ENCODE measurements at regions not wholly inside any gene's neighbourhood (a gene's known extent, or its start where the extent isn't known, plus 50 kb on each side); places are given as distances from the start of the nearest gene placed in this dataset.

GRCh38 chr9:134989206-134990065, 71.7 kb upstream of the FCN1 start:
- H3K36me3 Mint-ChIP-seq (ENCODE audit: insufficient read depth, unreplicated experiment), result no peaks in the 10 kb centered on the region

DNA sequence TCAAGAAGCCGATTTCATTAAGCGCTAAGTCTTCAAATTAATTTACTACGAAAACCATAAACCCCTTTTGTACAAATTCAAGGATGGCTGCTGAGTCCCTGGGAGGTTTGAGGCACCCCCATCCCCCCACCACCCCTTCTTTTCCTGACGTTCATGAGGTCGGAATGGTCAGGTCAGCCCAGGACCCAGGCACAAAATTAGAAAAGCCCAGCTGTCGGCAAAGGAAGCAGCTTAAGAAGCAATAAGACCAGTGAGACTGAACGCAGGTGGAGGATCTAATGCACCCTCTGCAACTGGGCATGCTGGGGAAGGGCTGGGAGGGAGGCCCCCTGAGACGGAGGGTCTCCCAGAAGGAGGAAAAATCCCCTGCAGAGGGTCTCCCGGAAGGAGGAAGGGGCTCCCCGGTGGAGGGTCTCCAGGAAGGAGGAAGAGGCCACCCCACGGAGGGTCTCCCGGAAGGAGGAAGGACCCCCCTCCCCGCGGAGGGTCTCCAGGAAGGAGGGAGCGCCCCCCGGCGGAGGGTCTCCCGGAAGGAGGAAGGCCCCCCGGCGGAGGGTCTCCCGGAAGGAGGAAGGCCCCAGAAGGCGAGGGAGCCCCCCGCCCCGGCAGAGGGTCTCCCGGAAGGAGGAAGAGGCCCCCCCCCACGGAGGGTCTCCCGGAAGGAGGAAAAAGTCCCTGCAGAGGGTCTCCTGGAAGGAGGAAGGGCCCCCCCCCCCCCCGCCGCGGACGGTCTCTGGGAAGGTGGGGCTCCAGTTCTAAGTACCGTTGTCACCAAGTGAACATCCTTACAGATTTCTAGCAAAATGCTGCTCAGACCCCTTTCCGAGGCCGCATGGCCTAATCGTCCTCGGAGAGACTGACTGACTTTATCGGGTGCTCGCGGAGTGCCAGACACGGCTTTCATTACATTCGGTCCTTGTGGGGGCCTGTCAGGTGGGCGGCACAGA, 74.4 kb upstream of the FCN1 start:
- BruUV-seq (replicated peaks), result no TSS peak
- DNase-seq, result no peak
- intact Hi-C loops (cut with micrococcal nuclease; ENCODE audit: unreplicated experiment), result no loop called here
- Mint-ChIP-seq H3K4me3 (ENCODE audit: low read depth, unreplicated experiment) (no peak overlapping the region), H3K9me3 (ENCODE audit: low read depth, unreplicated experiment) (peaks cover 2% of the 10 kb centered on the region), H3K4me1 (ENCODE audit: low read depth, unreplicated experiment) (no peaks in the 10 kb centered on the region), H3K27me3 (ENCODE audit: unreplicated experiment) (no peaks in the 10 kb centered on the region), H3K27ac (ENCODE audit: unreplicated experiment) (no peak overlapping the region), H3K36me3 (ENCODE audit: insufficient read depth, unreplicated experiment) (no peaks in the 10 kb centered on the region)
- CTCF ChIA-PET, result no interaction called here
- no peak for TF ChIP-seq CTCF (IDR thresholded peaks at IDR 0.05; ENCODE audit: unreplicated experiment)

More at GRCh38 chr9:134989206-134990065, 71.7 kb upstream of the FCN1 start:
- DNase-seq, result no peak
- no TSS peak for BruUV-seq (replicated peaks)
- TF ChIP-seq CTCF (IDR thresholded peaks at IDR 0.05; ENCODE audit: unreplicated experiment), result no peak
- peaks cover 3% of the 10 kb centered on the region for H3K9me3 Mint-ChIP-seq (ENCODE audit: low read depth, unreplicated experiment)
- CTCF ChIA-PET, result no interaction called here
- intact Hi-C loops (cut with micrococcal nuclease; ENCODE audit: unreplicated experiment), result no loop called here
- no peak overlapping the region for H3K27ac Mint-ChIP-seq (ENCODE audit: unreplicated experiment)
- H3K27me3 Mint-ChIP-seq (ENCODE audit: unreplicated experiment), result no peaks in the 10 kb centered on the region
- no peak overlapping the region for H3K4me3 Mint-ChIP-seq (ENCODE audit: low read depth, unreplicated experiment)
- no peaks in the 10 kb centered on the region for H3K4me1 Mint-ChIP-seq (ENCODE audit: low read depth, unreplicated experiment)

DNA sequence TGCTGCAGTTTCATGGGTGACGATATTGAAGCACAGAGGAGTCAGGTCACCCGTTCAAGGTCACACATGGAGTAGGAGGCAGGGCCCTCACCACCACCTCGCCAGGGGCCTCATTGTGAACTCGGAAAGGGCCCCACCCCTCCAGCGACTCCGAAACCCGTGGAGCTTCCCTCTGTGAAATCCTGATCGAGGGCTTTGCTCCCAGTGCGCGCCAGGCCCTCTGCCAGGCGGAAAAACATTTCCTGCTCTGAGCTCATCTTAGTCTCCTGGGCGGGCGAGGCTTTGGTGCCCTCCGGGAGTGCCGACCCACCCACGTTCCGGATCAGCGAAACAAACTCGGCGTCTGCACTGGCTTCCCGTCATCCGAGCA, 75.0 kb upstream of the FCN1 start:
- CTCF ChIA-PET, result no interaction called here
- intact Hi-C loops (cut with micrococcal nuclease; ENCODE audit: unreplicated experiment), result no loop called here
- no peak for DNase-seq
- peaks cover 2% of the 10 kb centered on the region for H3K9me3 Mint-ChIP-seq (ENCODE audit: low read depth, unreplicated experiment)
- no TSS peak for BruUV-seq (replicated peaks)
- no peak overlapping the region for H3K4me3 Mint-ChIP-seq (ENCODE audit: low read depth, unreplicated experiment)
- no peaks in the 10 kb centered on the region for H3K4me1 Mint-ChIP-seq (ENCODE audit: low read depth, unreplicated experiment)
- no peaks in the 10 kb centered on the region for H3K36me3 Mint-ChIP-seq (ENCODE audit: insufficient read depth, unreplicated experiment)
- H3K27me3 Mint-ChIP-seq (ENCODE audit: unreplicated experiment), result no peaks in the 10 kb centered on the region
- no peak overlapping the region for H3K27ac Mint-ChIP-seq (ENCODE audit: unreplicated experiment)
- TF ChIP-seq CTCF (IDR thresholded peaks at IDR 0.05; ENCODE audit: unreplicated experiment), result no peak

- intact Hi-C loops (cut with micrococcal nuclease; ENCODE audit: unreplicated experiment), result no loop called here
These were observed 75.7 kb upstream of the FCN1 start for GRCh38 chr9:134993416-134993815.

More at GRCh38 chr9:134993416-134993815, 75.7 kb upstream of the FCN1 start:
- H3K4me3 Mint-ChIP-seq (ENCODE audit: low read depth, unreplicated experiment), result no peak overlapping the region
- H3K27ac Mint-ChIP-seq (ENCODE audit: unreplicated experiment), result no peak overlapping the region
- H3K27me3 Mint-ChIP-seq (ENCODE audit: unreplicated experiment), result no peaks in the 10 kb centered on the region
- no peaks in the 10 kb centered on the region for H3K4me1 Mint-ChIP-seq (ENCODE audit: low read depth, unreplicated experiment)
- peaks cover 3% of the 10 kb centered on the region for H3K9me3 Mint-ChIP-seq (ENCODE audit: low read depth, unreplicated experiment)
- BruUV-seq (replicated peaks), result no TSS peak
- no peaks in the 10 kb centered on the region for H3K36me3 Mint-ChIP-seq (ENCODE audit: insufficient read depth, unreplicated experiment)
- no peak for DNase-seq
- CTCF ChIA-PET, result no interaction called here
- no peak for TF ChIP-seq CTCF (IDR thresholded peaks at IDR 0.05; ENCODE audit: unreplicated experiment)
